Heart right ventricle (tissue), 16 donors: ENCODE measurements at regions not wholly inside any gene's neighbourhood (a gene's known extent, or its start where the extent isn't known, plus 50 kb on each side); places are given as distances from the start of the nearest gene placed in this dataset.

Source experiments
- ATAC-seq, 8 donors: fragments of 200-7000 bp; cut with Tn5 transposase; one replicate each; pipeline ENCODE4 v1.9.1; 2020; ENCODE audit warnings: mild to moderate bottlenecking in 8 of 8, moderate library complexity in 8 of 8, moderate number of reproducible peaks in 1 of 8
- DNase-seq, 2 donors: peaks; one replicate each; pipeline ENCODE4 v3.0.0-alpha.2; 2020
- H3K27ac ChIP-seq, 10 donors: fragments of 200-600 bp; sonication (generic) in 2 of 10; one replicate each; pipeline versions ENCODE4 v1.5.0 to v1.8.0; 2020 to 2022; ENCODE audit warnings: mild to moderate bottlenecking in 3 of 10
- H3K27me3 ChIP-seq, 7 donors: fragments of 200-600 bp; one replicate each; pipeline ENCODE4 v1.8.0; 2021 to 2022; ENCODE audit warnings: mild to moderate bottlenecking in 2 of 7
- H3K36me3 ChIP-seq, 9 donors: fragments of 200-600 bp; sonication (generic) in 1 of 9; one replicate each; pipeline versions ENCODE4 v1.5.0 to v1.8.0; 2020 to 2022; ENCODE audit warnings: mild to moderate bottlenecking in 2 of 9
- H3K4me1 ChIP-seq, 9 donors: fragments of 200-600 bp; sonication (generic) in 1 of 9; one replicate each; pipeline versions ENCODE4 v1.5.0 to v1.8.0; 2020 to 2022; ENCODE audit warnings: mild to moderate bottlenecking in 4 of 9
- H3K4me3 ChIP-seq, 10 donors: fragments of 200-600 bp; sonication (generic) in 2 of 10; one replicate each; pipeline versions ENCODE4 v1.5.0 to v1.8.0; 2020 to 2022; ENCODE audit warnings: mild to moderate bottlenecking in 7 of 10, moderate library complexity in 2 of 10
- H3K9me3 ChIP-seq, 11 donors: fragments of 200-600 bp in 10 of 11; sonication (generic) in 2 of 11; one replicate each; pipeline versions ENCODE4 v1.5.0 to v1.8.0; 2013 to 2022; ENCODE audit warnings: mild to moderate bottlenecking in 2 of 11, control low read depth in 1 of 11, moderate library complexity in 1 of 11
- CTCF ChIP-seq, 9 donors: fragments of 200-600 bp; sonication (generic) in 2 of 9; IDR thresholded peaks; one replicate each; pipeline versions ENCODE4 v1.5.0 to v1.8.0; 2021 to 2022; ENCODE audit warnings: antibody characterized with exemption in 9 of 9, mild to moderate bottlenecking in 5 of 9, moderate library complexity in 1 of 9
- WGBS, 2 donors: extraction: QIAGEN DNeasy Blood & Tissue Kit; methylation state at CpG; one replicate each; pipeline ENCODE4 v1.1.7; 2013; ENCODE audit warnings: inconsistent platforms in 1 of 2; 5-methylcytosine and 5-hydroxymethylcytosine counted together
- intact Hi-C, 10 donors: fragments of 100-400 bp; cut with DNase I; formaldehyde crosslinking; loops; one replicate each; pipeline versions ENCODE4 v1.11.1 to v1.14.2; 2022
- donor health status: Arrhythmogenic right ventricular cardiomyopathy.
- donor health status: ischemic (EF 13 %, LVEDD 7.1; RV severe dilation, severe dysfunction).
- donor health status: healthy with polysubstance abuse.
- donor health status: DM: no; HTN: yes; CAD: no.
- donor health status: DM: no; HTN: no; CAD: no.
- donor health status: ischemic (EF 25% LVEDD 6.9; RV normal size, moderate dysfunction).
- donor health status: ischemic (EF 25% LVEDD 5.7; RV mildly dilated, moderate dysfunction).
- donor health status: healthy.
- donor health status: DM: yes; HTN: yes; CAD: no.
- donor health status: Ischemic cardiomyopathy.
- donor health status: ischemic (EF 35%, LVEDD 5.7; RV mildly dilated, moderate dysfunction).
- donor health status: nonischemic (EF 11% LVEDD 7.7; RV severe dilation, severe dysfunction).
- donor health status: DM: yes; HTN: yes; CAD: no.
- donor health status: PGD.
- donor health status: ischemic (EF 29% LVEDD 5.4; RV normal size, mild dysfunction).
- donor health status: nonischemic (EF 23%, LVEDD 6.1; RV moderate dilation, normal function).

- H3K4me3 ChIP-seq: no peak overlapping the region
- ATAC-seq (no peak), DNase-seq (no peak)
- intact Hi-C loops: loop anchor here in 4 of 10 donors (5.0 to 10.0 kb wide), 4 partner anchors 46 to 446 kb away; no protein-coding TSS in a partner anchor
- peaks cover 0 to 24% (median 0%) of the 10 kb centered on the region in 9 donors for H3K36me3 ChIP-seq
- H3K27ac ChIP-seq: peak overlapping the region in 4 of 10 donors; percentile 2 to 38 (median 23)
- no peaks in the 10 kb centered on the region for H3K27me3 ChIP-seq
- 75 to 95% methylated on average over 2 of the region's 2 CpGs for WGBS, 2 donors
- TF ChIP-seq CTCF (IDR thresholded peaks at IDR 0.05): no peak
- H3K4me1 ChIP-seq: peaks cover 17 to 98% (median 79%) of the 10 kb centered on the region in 9 donors
- H3K9me3 ChIP-seq: no peaks in the 10 kb centered on the region
Observed at GRCh38 chr7:130989101-130989795, 255.2 kb upstream of the KLF14 start.

DNA sequence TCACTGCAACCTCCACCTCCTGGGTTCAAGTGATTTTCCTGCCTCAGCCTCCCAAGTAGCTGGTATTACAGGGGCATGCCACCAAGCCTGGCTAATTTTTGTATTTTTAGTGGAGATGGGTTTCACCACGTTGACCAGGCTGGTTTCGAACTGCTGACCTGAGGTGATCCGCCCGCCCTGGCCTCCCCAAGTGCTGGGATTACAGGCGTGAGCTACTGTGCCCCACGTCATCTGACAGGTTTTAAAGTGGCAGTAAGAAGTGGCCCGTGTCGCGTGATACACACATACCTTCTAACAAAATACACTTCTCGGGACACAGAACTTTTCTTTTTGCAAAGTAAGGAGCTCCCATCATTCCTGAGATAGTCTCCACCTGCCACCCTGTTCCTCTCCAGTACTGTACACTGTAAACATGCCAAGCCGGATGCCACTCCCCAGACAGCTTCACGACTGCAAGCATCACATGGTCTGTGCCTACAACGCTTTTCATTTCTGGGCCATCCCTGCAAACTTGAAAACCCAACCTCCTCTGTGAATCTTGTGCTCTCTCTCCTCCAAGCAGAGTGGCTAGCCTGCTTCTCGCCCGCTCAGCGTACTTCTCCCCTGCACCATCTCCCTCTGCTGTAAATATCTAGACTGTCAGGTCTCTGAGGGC, 256.3 kb upstream of the KLF14 start:
- no peak overlapping the region for H3K4me3 ChIP-seq
- WGBS, 2 donors: 65 to 73% methylated on average over 16 of the region's 16 CpGs
- ATAC-seq (peak in 1 of 8 donors; percentile 6), DNase-seq (no peak)
- peaks cover 0 to 24% (median 0%) of the 10 kb centered on the region in 9 donors for H3K36me3 ChIP-seq
- peaks cover 21 to 98% (median 84%) of the 10 kb centered on the region in 9 donors for H3K4me1 ChIP-seq
- no peaks in the 10 kb centered on the region for H3K9me3 ChIP-seq
- no peak for TF ChIP-seq CTCF (IDR thresholded peaks at IDR 0.05)
- intact Hi-C loops: no loop called here
- H3K27ac ChIP-seq: peak overlapping the region in 3 of 10 donors; percentile 5 to 17 (median 16)
- no peaks in the 10 kb centered on the region for H3K27me3 ChIP-seq

GRCh38 chr7:130993671-130994365, 259.8 kb upstream of the KLF14 start:
- H3K4me1 ChIP-seq: peaks cover 29 to 98% (median 84%) of the 10 kb centered on the region in 9 donors
- H3K9me3 ChIP-seq: no peaks in the 10 kb centered on the region
- ATAC-seq: peak in 4 of 8 donors; percentile 4 to 11 (median 8)
- DNase-seq: no peak
- no peaks in the 10 kb centered on the region for H3K27me3 ChIP-seq
- intact Hi-C loops: no loop called here
- no peak overlapping the region for H3K4me3 ChIP-seq
- TF ChIP-seq CTCF (IDR thresholded peaks at IDR 0.05): no peak
- 87 to 94% methylated on average over 11 of the region's 11 CpGs for WGBS, 2 donors
- H3K27ac ChIP-seq: peak overlapping the region; percentile 58 to 76 (median 68)
- peaks cover 0 to 10% (median 0%) of the 10 kb centered on the region in 9 donors for H3K36me3 ChIP-seq
